Bronchial epithelial cell (primary cell): ENCODE measurements at regions not wholly inside any gene's neighbourhood (a gene's known extent, or its start where the extent isn't known, plus 50 kb on each side); places are given as distances from the start of the nearest gene placed in this dataset.

ENCODE experiments used
- DNase-seq: peaks from one replicate; pipeline ENCODE4 v3.0.0-alpha.2; 2010; ENCODE audit warnings: low read depth
- FAIRE-seq: peaks from 2 replicates; lab custom pipeline; 2011; peaks lifted over from hg19 to GRCh38; lab: Jason Lieb, UNC
- H3K27me3 ChIP-seq: 2 replicates; pipeline ENCODE4 v1.5.1; 2011; ENCODE audit warnings: low read length; ENCODE audit not compliant: control insufficient read depth, insufficient read depth
- H3K36me3 ChIP-seq: 2 replicates; pipeline ENCODE4 v1.5.1; 2011; ENCODE audit warnings: low read length; ENCODE audit not compliant: control insufficient read depth, insufficient read depth
- H3K4me3 ChIP-seq: 2 replicates; pipeline ENCODE4 v1.5.1; 2011; ENCODE audit warnings: mild to moderate bottlenecking, low read depth, low read length, control low read depth
- TF ChIP-seq, protein P1 (sequence below): IDR thresholded peaks from 2 replicates; pipeline ENCODE4 v1.5.1; 2011; ENCODE audit warnings: mild to moderate bottlenecking, moderate library complexity, low read length, control low read depth, inconsistent platforms; ENCODE audit not compliant: insufficient read depth, severe bottlenecking

DNA sequence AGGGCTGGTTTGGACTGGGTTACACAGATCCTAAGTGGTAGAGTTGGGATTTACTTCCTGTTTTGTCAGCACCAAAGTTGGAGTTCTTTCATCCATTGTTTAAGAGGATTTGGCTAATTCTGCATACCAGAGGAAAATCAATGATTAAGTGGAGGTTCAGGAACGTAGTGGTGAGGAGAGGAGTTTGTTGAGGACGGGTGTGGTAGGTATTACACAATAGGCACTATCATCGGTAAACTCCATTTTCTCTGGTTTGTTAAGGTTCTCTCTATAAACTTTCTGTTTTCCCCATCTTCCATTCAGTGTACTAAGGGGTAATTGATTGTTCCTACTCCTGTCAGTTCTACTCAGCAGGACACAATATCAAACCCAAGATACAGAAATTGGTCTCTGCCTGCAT lies 107.5 kb upstream of the VCX2 start:
- H3K36me3 ChIP-seq, result no peaks in the 10 kb centered on the region
- H3K4me3 ChIP-seq, result no peak overlapping the region
- DNase-seq (no peak), FAIRE-seq (no peak)
- no peaks in the 10 kb centered on the region for H3K27me3 ChIP-seq
- TF ChIP-seq, protein P1, sequence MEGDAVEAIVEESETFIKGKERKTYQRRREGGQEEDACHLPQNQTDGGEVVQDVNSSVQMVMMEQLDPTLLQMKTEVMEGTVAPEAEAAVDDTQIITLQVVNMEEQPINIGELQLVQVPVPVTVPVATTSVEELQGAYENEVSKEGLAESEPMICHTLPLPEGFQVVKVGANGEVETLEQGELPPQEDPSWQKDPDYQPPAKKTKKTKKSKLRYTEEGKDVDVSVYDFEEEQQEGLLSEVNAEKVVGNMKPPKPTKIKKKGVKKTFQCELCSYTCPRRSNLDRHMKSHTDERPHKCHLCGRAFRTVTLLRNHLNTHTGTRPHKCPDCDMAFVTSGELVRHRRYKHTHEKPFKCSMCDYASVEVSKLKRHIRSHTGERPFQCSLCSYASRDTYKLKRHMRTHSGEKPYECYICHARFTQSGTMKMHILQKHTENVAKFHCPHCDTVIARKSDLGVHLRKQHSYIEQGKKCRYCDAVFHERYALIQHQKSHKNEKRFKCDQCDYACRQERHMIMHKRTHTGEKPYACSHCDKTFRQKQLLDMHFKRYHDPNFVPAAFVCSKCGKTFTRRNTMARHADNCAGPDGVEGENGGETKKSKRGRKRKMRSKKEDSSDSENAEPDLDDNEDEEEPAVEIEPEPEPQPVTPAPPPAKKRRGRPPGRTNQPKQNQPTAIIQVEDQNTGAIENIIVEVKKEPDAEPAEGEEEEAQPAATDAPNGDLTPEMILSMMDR, result no peak

GRCh38 chrX:8279323-8279722 lies 108.3 kb upstream of the VCX2 start:
- H3K4me3 ChIP-seq, result no peak overlapping the region
- no peaks in the 10 kb centered on the region for H3K36me3 ChIP-seq
- H3K27me3 ChIP-seq, result no peaks in the 10 kb centered on the region
- TF ChIP-seq, protein P1, result no peak
- DNase-seq (no peak), FAIRE-seq (no peak)

DNA sequence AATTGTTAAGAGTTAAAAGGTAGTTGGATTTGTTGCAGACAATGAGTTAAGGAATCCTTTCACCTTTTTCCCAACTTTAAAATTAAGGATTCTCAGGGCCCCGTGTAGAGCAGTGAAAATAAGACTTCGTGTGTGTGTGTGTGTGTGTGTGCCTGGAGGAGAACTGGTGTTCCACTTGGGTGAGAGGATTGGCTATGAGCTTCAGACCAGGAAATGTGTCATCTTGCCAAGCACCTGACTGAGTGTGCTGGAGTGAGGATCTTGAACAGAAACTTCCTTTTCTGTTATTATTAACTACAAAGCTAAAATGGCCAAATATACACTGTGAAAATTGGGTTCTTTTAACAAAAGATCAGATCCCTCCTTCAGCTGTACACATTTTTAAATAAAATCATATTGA lies 113.1 kb upstream of the VCX2 start:
- TF ChIP-seq, protein P1, result no peak
- DNase-seq (peak; percentile 39), FAIRE-seq (no peak)
- no peaks in the 10 kb centered on the region for H3K36me3 ChIP-seq
- no peaks in the 10 kb centered on the region for H3K27me3 ChIP-seq
- H3K4me3 ChIP-seq, result no peak overlapping the region

- FAIRE-seq (no peak), DNase-seq (peak; percentile 77)
- H3K27me3 ChIP-seq, result no peaks in the 10 kb centered on the region
- TF ChIP-seq, protein P1, result no peak
- no peaks in the 10 kb centered on the region for H3K36me3 ChIP-seq
- H3K4me3 ChIP-seq, result no peak overlapping the region
Observed at GRCh38 chrX:8288590-8288989, 117.5 kb upstream of the VCX2 start.

- Histone ChIP-seq H3K4me3 (no peak overlapping the region), H3K27me3 (no peaks in the 10 kb centered on the region), H3K36me3 (no peaks in the 10 kb centered on the region)
- TF ChIP-seq, protein P1, result no peak
- DNase-seq (peak; percentile 40), FAIRE-seq (no peak)
Observed at GRCh38 chrX:8289523-8289922, 118.5 kb upstream of the VCX2 start.

DNA sequence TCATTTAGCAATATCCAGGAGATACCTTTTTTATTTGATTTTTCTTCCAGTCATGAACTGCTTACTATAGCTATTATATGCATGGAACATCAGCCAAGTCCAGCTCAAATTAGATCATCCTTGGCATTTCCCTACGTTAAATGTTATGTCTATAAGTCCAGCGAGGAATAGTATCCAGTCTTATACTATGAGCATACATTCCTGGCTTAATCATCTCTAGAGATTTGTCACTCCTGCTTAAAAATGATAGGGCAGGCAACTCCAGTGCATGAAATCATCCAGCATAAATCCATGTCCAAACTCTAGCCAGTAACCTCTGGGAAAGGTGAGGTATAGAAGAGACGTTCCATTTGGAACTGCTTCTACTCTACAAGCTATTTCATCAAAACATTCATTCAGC lies 126.7 kb upstream of the VCX2 start:
- Histone ChIP-seq H3K36me3 (no peaks in the 10 kb centered on the region), H3K27me3 (no peaks in the 10 kb centered on the region), H3K4me3 (no peak overlapping the region)
- DNase-seq (peak; percentile 27), FAIRE-seq (no peak)
- TF ChIP-seq, protein P1, result no peak
